NOMO-1 treated with dmso at 0.1 percent for 144 hours (cell line): ENCODE measurements at regions not wholly inside any gene's neighbourhood (a gene's known extent, or its start where the extent isn't known, plus 50 kb on each side); places are given as distances from the start of the nearest gene placed in this dataset.

Source experiments
- DNase-seq: peaks from one replicate; lab custom pipeline; 2025; ENCODE audit not compliant: unreplicated experiment; lab: John Stamatoyannopoulos, UW

- no peak for DNase-seq
Measured at GRCh38 chr12:88413646-88414045, 166.6 kb downstream of the KITLG start.

- no peak for DNase-seq
Measured at GRCh38 chr12:88416155-88416554, 164.1 kb downstream of the KITLG start.

- DNase-seq: no peak
Measured at GRCh38 chr12:88416786-88417185, 163.5 kb downstream of the KITLG start.

GRCh38 chr12:88417531-88417930, 162.7 kb downstream of the KITLG start:
- DNase-seq: no peak

GRCh38 chr12:88418856-88419497, 161.3 kb downstream of the KITLG start:
- DNase-seq: no peak

- DNase-seq: no peak
Measured at GRCh38 chr12:88419794-88420193, 160.5 kb downstream of the KITLG start.

- DNase-seq: no peak
Measured at GRCh38 chr12:88420457-88420856, 159.8 kb downstream of the KITLG start.

GRCh38 chr12:88424791-88425730, 155.2 kb downstream of the KITLG start:
- DNase-seq: no peak

GRCh38 chr12:88428350-88428749, 151.9 kb downstream of the KITLG start:
- DNase-seq: no peak

- no peak for DNase-seq
Measured at GRCh38 chr12:88431246-88431645, 149.0 kb downstream of the KITLG start.

- DNase-seq: no peak
Measured at GRCh38 chr12:88432531-88433490, 147.5 kb downstream of the KITLG start.

GRCh38 chr12:88433997-88434703, 146.1 kb downstream of the KITLG start:
- DNase-seq: peak; percentile 70

- no peak for DNase-seq
Measured at GRCh38 chr12:88435334-88436076, 144.8 kb downstream of the KITLG start.

GRCh38 chr12:88437226-88437625, 143.0 kb downstream of the KITLG start:
- DNase-seq: no peak
